ENCODE measurements at regions not wholly inside any gene's neighbourhood (a gene's known extent, or its start where the extent isn't known, plus 50 kb on each side); places are given as distances from the start of the nearest gene placed in this dataset.
"Not testable (repeated sequence)": the region's sequence is repeated elsewhere in the genome, so short reads cannot be mapped to it uniquely, and the experiment has no call there.

- in situ Hi-C loops (cut with MboI; ENCODE audit: low sequenced_read_pairs); H3K56ac ChIP-seq (ENCODE audit: extremely low read depth, insufficient read depth, low read length); H2BK120ac ChIP-seq (ENCODE audit: low read depth, low read length); H3K4ac ChIP-seq (ENCODE audit: low read depth, low read length); H3K79me1 ChIP-seq (ENCODE audit: low read depth in 1 of 2, low read length in 2 of 2); H2BK5ac ChIP-seq (ENCODE audit: low read depth, low read length, poor library complexity, severe bottlenecking); H3K9me3 ChIP-seq (ENCODE audit: control insufficient read depth, insufficient read depth, low read length); H2AK5ac ChIP-seq (ENCODE audit: low read depth, low read length); H3K4me1 ChIP-seq (ENCODE audit: control insufficient read depth, insufficient read depth, low read length); H3K23ac ChIP-seq (ENCODE audit: low read depth, low read length); H4K8ac ChIP-seq (ENCODE audit: low read depth in 2 of 2, low read length in 2 of 2); H2AK9ac ChIP-seq (replicated peaks; ENCODE audit: low read depth, low read length, poor library complexity); H2BK20ac ChIP-seq (ENCODE audit: low read depth, low read length); CTCF ChIA-PET; H3K27ac ChIP-seq (ENCODE audit: insufficient read depth, low read length); H3K18ac ChIP-seq (ENCODE audit: low read depth, low read length); H4K91ac ChIP-seq (ENCODE audit: insufficient read depth, low read depth, low read length); dilution Hi-C loops (cut with HindIII; ENCODE audit: low sequenced_read_pairs, unreplicated experiment); H3K4me3 ChIP-seq (ENCODE audit: insufficient read depth, low read depth, low read length); H3K27me3 ChIP-seq (ENCODE audit: control insufficient read depth, insufficient read depth, low read length); H2AFZ ChIP-seq (replicated peaks; ENCODE audit: low read length, poor library complexity); BruUV-seq (replicated peaks); H3K14ac ChIP-seq (replicated peaks; ENCODE audit: low read depth, low read length); H2BK15ac ChIP-seq (ENCODE audit: low read depth, low read length); H4K5ac ChIP-seq (ENCODE audit: low read depth, low read length); H3K4me2 ChIP-seq (ENCODE audit: low read depth, low read length); H3K36me3 ChIP-seq (ENCODE audit: control insufficient read depth, insufficient read depth, low read length); H3K9ac ChIP-seq (ENCODE audit: low read depth, low read length); ATAC-seq (ENCODE audit: low read depth); DNase-seq; POLR2A ChIA-PET (ENCODE audit: unreplicated experiment); H3K9me1 ChIP-seq (ENCODE audit: insufficient read depth, low read length); H4K20me1 ChIP-seq (ENCODE audit: insufficient read depth, low read length): not testable (repeated sequence)
- 83% methylated on average over 7 of the region's 13 CpGs; no CpG with 5 or more reads in 1 of the 2 experiments for WGBS, 2 experiments (ENCODE audit: extremely low coverage in 2 of 2, insufficient read length in 1 of 2)
- intact Hi-C loops (cut with micrococcal nuclease) = loop anchor here (10.0 kb wide), 1 partner anchor 314 kb away; the partner anchor contains the start of gene MICU2
These were observed 114.1 kb downstream of the MRPL57 start for GRCh38 chr13:21290442-21291002.

Measured in IMR-90 (cell line).